T-helper 2 cell treated with Interferon-gamma antibody and Interleukin-4, amounts not matched to agents 5 μg/mL and 100 μg/mL, for 36 hours (primary cell): ENCODE measurements at regions not wholly inside any gene's neighbourhood (a gene's known extent, or its start where the extent isn't known, plus 50 kb on each side); places are given as distances from the start of the nearest gene placed in this dataset.

Source experiments
- DNase-seq: peaks from one replicate; pipeline ENCODE4 v3.0.0; 2021; ENCODE audit warnings: low spot score
- H3K27ac Mint-ChIP-seq: one replicate; pipeline ENCODE4 v1.8.0; 2021; ENCODE audit warnings: mild to moderate bottlenecking, mixed read lengths
- H3K27me3 Mint-ChIP-seq: one replicate; pipeline ENCODE4 v1.8.0; 2021; ENCODE audit warnings: low read depth, mixed read lengths
- H3K36me3 Mint-ChIP-seq: one replicate; pipeline ENCODE4 v1.8.0; 2021; ENCODE audit warnings: low read depth, mixed read lengths
- H3K4me1 Mint-ChIP-seq: one replicate; pipeline ENCODE4 v1.8.0; 2021; ENCODE audit warnings: low read depth, mixed read lengths
- H3K4me3 Mint-ChIP-seq: one replicate; pipeline ENCODE4 v1.8.0; 2022; ENCODE audit warnings: mild to moderate bottlenecking, moderate library complexity, mixed read lengths
- H3K9me3 Mint-ChIP-seq: one replicate; pipeline ENCODE4 v1.8.0; 2021; ENCODE audit warnings: mixed read lengths

GRCh38 chr19:31611046-31611877, 262.0 kb upstream of the TSHZ3 start:
- Mint-ChIP-seq H3K27ac (no peak overlapping the region), H3K4me1 (no peaks in the 10 kb centered on the region), H3K36me3 (no peaks in the 10 kb centered on the region), H3K27me3 (no peaks in the 10 kb centered on the region), H3K9me3 (no peaks in the 10 kb centered on the region), H3K4me3 (no peak overlapping the region)
- DNase-seq = no peak

DNA sequence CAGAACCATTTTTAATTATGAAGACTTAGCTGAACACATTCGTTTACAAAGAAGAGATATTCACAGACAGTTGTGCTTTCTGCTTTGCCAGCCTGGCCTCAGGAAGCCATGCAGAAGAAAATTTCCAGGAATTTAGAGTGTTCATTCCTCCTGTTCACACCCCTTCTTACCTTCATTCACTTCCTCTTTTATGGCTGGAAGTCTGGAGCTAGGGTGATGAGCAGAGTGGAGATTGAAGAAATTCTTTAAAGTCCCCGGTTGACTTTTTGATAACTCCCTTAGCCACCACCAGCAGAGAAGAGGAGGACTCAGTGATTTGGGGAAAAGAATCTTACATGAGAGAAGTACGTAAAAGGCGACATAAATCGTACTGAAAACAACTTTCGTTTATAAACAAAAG, 263.6 kb upstream of the TSHZ3 start:
- Mint-ChIP-seq H3K27me3 (no peaks in the 10 kb centered on the region), H3K4me1 (no peaks in the 10 kb centered on the region), H3K9me3 (no peaks in the 10 kb centered on the region), H3K4me3 (no peak overlapping the region), H3K27ac (no peak overlapping the region), H3K36me3 (no peaks in the 10 kb centered on the region)
- no peak for DNase-seq

DNA sequence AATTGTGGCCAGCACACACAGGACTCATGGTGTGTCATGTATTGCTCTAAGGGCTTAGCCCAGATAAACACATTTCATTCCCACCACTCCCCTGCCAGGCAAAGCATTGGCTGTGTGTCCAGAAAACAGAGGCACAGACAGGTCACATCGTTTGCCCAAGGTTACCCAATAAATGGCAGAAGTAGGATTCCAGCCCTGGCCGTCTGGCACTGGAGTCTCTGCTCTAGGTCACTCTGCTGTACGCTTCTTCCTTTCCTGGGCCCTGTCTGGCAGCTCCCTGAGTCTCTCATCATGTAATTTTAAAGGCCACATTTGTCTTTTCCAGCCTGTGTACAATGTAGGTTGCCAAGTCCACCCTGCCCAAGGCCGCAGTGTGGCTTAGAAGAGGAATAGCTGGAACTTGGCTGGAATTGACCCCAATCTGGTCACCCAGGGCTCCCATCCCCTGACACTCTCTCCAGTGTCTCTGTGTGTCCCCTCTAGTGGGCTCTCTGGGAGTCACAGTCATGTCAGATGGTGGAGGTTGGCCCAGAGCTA, 264.5 kb upstream of the TSHZ3 start:
- no peak overlapping the region for H3K27ac Mint-ChIP-seq
- H3K4me3 Mint-ChIP-seq = no peak overlapping the region
- H3K36me3 Mint-ChIP-seq = no peaks in the 10 kb centered on the region
- no peak for DNase-seq
- no peaks in the 10 kb centered on the region for H3K9me3 Mint-ChIP-seq
- no peaks in the 10 kb centered on the region for H3K27me3 Mint-ChIP-seq
- no peaks in the 10 kb centered on the region for H3K4me1 Mint-ChIP-seq

GRCh38 chr19:31616031-31616430, 266.8 kb upstream of the TSHZ3 start:
- no peak for DNase-seq
- Mint-ChIP-seq H3K27me3 (no peaks in the 10 kb centered on the region), H3K4me1 (no peaks in the 10 kb centered on the region), H3K9me3 (no peaks in the 10 kb centered on the region), H3K36me3 (no peaks in the 10 kb centered on the region), H3K27ac (no peak overlapping the region), H3K4me3 (no peak overlapping the region)

GRCh38 chr19:31617010-31617585, 267.9 kb upstream of the TSHZ3 start:
- Mint-ChIP-seq H3K4me3 (no peak overlapping the region), H3K9me3 (no peaks in the 10 kb centered on the region), H3K4me1 (no peaks in the 10 kb centered on the region), H3K27ac (no peak overlapping the region), H3K36me3 (no peaks in the 10 kb centered on the region), H3K27me3 (no peaks in the 10 kb centered on the region)
- no peak for DNase-seq

DNA sequence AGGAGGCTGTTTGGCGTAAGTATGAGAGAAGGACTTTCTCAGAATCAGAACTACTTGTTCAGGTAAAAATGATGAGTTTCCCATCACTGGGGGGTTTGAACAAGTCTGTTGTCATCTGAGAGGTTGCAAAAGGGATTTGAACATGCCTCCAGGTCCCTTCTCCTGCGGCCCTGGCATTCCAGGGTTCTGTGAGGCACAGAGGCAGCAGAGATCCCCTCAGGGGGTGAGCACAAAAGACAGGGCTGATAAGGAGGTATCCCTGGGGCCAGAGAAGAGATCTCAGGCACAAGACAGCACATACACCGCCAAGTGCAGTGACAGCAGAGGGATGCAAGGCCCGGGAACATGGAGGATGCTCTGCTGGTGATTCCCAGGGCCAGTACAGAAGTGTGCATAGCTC, 275.8 kb upstream of the TSHZ3 start:
- H3K4me3 Mint-ChIP-seq = no peak overlapping the region
- no peaks in the 10 kb centered on the region for H3K4me1 Mint-ChIP-seq
- H3K27ac Mint-ChIP-seq = no peak overlapping the region

GRCh38 chr19:31625575-31625974, 276.3 kb upstream of the TSHZ3 start:
- no peak for DNase-seq
- no peaks in the 10 kb centered on the region for H3K27me3 Mint-ChIP-seq
- H3K4me3 Mint-ChIP-seq = no peak overlapping the region
- no peak overlapping the region for H3K27ac Mint-ChIP-seq
- no peaks in the 10 kb centered on the region for H3K4me1 Mint-ChIP-seq
- H3K9me3 Mint-ChIP-seq = peaks cover 5% of the 10 kb centered on the region
- H3K36me3 Mint-ChIP-seq = no peaks in the 10 kb centered on the region

More for the DNA sequence above, 275.8 kb upstream of the TSHZ3 start:
- Mint-ChIP-seq H3K36me3 (no peaks in the 10 kb centered on the region), H3K9me3 (peaks cover 5% of the 10 kb centered on the region), H3K27me3 (no peaks in the 10 kb centered on the region)
- DNase-seq = no peak

DNA sequence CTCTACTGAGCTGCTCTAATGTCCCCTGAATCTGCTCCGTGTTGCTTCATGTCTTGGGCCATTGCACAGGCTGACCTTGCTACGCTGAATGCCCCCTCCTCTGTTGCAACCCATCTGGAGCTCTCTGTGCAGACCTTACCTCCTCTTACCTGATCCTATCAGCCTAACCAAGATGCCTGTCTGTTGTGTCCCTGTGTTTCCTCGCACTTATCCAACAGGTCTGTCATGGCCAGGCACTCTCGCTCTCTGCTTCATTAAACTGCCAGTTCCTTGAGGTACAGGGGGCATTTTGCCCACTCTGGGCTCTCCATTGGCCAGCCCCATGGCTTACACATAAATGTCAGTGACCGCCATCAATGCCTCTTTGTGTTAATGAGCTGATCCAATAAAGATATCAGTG, 277.7 kb upstream of the TSHZ3 start:
- no peaks in the 10 kb centered on the region for H3K4me1 Mint-ChIP-seq

DNA sequence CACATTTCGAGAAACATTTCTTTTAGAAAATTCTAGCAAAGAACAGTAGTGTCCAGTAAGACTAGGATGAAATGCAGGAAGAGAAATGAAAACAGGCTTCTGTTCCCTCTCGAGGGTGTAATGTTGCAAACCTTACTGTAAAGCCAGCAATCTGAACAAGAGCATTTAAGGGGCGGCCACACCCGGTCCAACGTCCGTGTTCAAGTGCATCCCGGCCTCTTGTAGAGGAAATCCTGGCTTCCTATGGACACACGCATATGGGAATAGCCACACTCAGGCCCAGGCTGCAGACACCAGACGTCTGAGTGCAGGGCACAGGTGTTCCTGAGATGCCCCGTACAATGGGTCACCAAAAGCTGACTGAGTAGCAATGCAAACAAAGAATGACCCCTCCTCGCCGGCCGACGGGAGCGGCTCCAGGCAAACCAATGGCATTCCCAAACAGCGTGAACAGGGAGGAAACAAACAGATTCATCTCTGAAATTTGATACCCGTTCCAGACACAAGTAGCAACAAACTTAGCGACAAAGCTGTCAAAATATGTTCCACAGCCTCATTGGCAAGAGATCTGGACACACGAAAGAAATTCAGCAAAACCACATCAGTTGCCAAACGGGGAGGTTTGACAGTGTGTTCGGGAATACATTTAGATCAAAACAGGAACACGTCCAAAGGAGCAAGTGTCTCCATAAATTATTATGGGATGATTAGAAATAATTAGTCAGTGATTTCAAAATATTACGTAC, 278.6 kb upstream of the TSHZ3 start:
- Mint-ChIP-seq H3K36me3 (no peaks in the 10 kb centered on the region), H3K4me3 (no peak overlapping the region), H3K27me3 (no peaks in the 10 kb centered on the region), H3K9me3 (peaks cover 5% of the 10 kb centered on the region), H3K4me1 (no peaks in the 10 kb centered on the region), H3K27ac (no peak overlapping the region)
- no peak for DNase-seq

More for the DNA sequence above, 277.7 kb upstream of the TSHZ3 start:
- H3K27me3 Mint-ChIP-seq = no peaks in the 10 kb centered on the region
- no peak overlapping the region for H3K4me3 Mint-ChIP-seq
- H3K9me3 Mint-ChIP-seq = peaks cover 5% of the 10 kb centered on the region
- no peak for DNase-seq
- H3K36me3 Mint-ChIP-seq = no peaks in the 10 kb centered on the region
- H3K27ac Mint-ChIP-seq = no peak overlapping the region

DNA sequence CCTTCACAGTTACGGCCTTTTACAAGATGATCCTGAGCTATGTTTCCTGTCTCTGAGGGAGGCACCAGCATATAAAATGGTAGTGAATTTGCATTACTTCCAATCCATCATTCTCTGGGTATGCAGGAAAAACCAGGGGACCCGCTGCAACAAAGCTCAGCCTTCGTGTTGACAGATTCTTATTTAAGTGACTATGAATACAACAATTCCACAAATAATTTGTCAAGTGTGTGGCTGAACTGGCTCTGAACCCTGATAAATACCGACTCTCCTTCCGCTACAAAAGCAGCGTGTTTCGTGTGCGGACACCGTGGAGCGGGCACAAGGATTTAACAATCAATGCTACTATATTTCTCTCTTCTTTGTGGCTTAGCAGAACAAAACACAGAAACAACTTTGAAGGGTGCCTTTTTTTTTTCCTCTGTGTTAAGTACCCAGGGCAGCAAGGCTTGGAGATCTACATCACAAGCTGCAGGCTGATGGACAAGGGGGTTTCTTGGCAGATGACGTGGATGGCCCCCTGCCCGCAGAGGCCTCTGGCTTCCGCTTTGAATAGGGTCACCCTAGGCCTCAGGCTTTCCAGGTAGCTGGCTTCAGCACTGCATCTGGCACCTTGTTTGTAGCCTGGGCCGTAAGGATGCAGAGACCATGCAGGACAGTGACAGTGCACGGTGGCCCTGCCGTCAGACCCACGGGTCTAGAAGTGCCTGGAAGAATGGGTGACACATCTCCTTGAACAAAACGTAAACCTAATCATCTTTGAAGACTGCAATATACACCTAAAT, 280.5 kb upstream of the TSHZ3 start:
- H3K27me3 Mint-ChIP-seq = no peaks in the 10 kb centered on the region
- no peaks in the 10 kb centered on the region for H3K36me3 Mint-ChIP-seq
- peaks cover 5% of the 10 kb centered on the region for H3K9me3 Mint-ChIP-seq
- no peaks in the 10 kb centered on the region for H3K4me1 Mint-ChIP-seq
- DNase-seq = no peak
- H3K4me3 Mint-ChIP-seq = no peak overlapping the region
- H3K27ac Mint-ChIP-seq = no peak overlapping the region

DNA sequence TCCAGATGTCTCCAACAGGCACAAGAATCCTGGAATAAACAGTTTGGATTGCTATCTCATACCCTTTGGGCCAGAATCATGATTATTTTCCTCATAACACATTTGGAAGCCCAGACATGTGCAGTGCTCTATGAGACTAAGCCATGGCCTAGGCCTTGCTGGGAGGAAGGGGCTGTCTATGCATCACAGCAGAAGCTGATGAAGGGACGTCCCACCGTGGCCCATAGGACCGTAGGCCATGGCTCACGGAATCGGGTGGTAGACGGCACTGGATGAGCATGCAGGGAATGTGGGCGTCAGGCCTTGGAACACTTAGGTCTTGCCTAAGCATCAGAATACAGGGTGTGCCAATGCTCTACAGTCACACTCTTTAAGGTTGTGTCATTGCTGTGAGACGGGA, 283.8 kb upstream of the TSHZ3 start:
- no peak for DNase-seq
- Mint-ChIP-seq H3K4me1 (no peaks in the 10 kb centered on the region), H3K27ac (no peak overlapping the region), H3K9me3 (no peaks in the 10 kb centered on the region), H3K27me3 (no peaks in the 10 kb centered on the region), H3K36me3 (no peaks in the 10 kb centered on the region), H3K4me3 (no peak overlapping the region)

DNA sequence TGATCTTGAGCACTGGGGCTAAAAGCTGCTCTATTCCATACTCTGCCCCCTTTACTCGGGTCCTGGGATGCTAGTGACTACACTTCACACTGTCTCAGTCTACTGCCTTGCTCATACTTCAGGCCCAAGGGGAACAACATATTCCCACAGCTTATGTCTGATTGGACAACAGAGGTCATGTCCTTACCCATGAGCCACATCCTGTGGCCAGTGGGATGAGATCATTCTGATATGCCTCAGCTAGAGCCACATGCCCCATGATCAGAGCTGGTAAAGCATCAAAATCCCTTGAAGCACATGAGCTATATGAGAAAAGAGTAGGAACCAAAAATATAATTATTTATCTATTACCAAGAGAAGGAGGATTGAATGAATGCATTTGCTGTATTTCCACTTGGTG, 290.1 kb upstream of the TSHZ3 start:
- Mint-ChIP-seq H3K36me3 (no peaks in the 10 kb centered on the region), H3K27ac (no peak overlapping the region), H3K27me3 (no peaks in the 10 kb centered on the region), H3K4me1 (no peaks in the 10 kb centered on the region), H3K4me3 (no peak overlapping the region), H3K9me3 (no peaks in the 10 kb centered on the region)
- no peak for DNase-seq

GRCh38 chr19:31641591-31641990, 292.4 kb upstream of the TSHZ3 start:
- Mint-ChIP-seq H3K27me3 (no peaks in the 10 kb centered on the region), H3K4me1 (no peaks in the 10 kb centered on the region), H3K4me3 (no peak overlapping the region), H3K27ac (no peak overlapping the region), H3K9me3 (no peaks in the 10 kb centered on the region), H3K36me3 (no peaks in the 10 kb centered on the region)
- no peak for DNase-seq
